GM19238 (cell line): ENCODE measurements at regions not wholly inside any gene's neighbourhood (a gene's known extent, or its start where the extent isn't known, plus 50 kb on each side); places are given as distances from the start of the nearest gene placed in this dataset.

Source experiments
- DNase-seq: peaks from one replicate; pipeline ENCODE4 v3.0.0; 2011; ENCODE audit warnings: low spot score; ENCODE audit not compliant: insufficient read length

GRCh38 chr6:169957351-169957963 is 206.0 kb downstream of the ERMARD start:
- no peak for DNase-seq

DNA sequence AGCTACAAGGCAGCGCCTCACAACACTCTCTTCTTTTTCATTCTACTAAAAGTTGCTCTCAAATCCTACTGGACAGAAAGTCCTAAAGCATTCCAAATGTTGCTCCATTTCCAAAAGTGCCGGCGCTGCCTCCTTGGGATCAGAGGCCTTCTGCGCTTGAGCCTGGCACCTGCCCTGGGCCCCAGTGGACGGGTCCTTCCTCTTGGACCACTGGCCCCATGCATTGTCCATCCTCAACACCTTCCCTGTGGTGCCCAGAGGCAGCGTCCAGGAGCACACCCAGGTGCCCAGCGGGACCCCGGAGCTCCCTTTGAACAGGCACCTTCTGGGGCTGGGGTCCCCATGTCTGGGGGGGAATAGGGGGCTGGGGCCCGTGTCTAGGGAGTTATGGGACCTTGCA is 205.2 kb downstream of the ERMARD start:
- no peak for DNase-seq

DNA sequence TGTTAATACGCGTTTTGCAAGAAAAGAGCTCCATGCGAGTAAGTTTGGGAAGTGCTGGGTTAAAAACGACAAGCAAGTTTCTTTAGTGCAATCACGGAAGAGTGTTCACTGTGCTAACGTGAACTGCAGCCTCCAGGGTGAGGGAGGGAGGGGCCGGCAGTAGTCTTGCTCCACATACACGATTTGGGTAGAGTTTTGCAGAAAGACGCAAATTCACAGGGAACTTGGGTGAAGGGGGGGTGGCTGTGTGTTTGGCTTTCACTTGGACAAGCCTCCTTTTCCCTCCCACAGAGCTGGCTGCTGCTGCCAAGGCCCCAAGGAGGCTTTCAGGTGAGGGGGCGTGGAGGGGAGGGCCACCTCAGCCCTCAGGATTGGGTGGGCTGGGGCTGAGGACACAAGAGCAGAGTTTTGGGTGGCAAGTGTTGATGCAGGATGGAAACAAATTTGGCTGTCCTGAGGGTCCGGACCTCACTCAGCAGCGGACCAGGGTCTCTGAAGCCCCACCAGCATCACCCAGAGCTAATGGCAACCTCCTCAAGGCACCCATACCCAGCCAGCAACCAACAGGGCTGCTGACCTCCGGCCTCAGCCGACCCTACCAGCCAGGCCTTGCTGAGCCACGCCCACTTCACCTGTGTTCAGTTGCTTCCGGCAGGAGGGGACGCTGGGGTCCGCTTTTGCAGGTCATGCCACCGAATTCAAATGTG is 204.5 kb downstream of the ERMARD start:
- DNase-seq, result no peak

GRCh38 chr6:169954977-169955376 is 203.6 kb downstream of the ERMARD start:
- no peak for DNase-seq

DNA sequence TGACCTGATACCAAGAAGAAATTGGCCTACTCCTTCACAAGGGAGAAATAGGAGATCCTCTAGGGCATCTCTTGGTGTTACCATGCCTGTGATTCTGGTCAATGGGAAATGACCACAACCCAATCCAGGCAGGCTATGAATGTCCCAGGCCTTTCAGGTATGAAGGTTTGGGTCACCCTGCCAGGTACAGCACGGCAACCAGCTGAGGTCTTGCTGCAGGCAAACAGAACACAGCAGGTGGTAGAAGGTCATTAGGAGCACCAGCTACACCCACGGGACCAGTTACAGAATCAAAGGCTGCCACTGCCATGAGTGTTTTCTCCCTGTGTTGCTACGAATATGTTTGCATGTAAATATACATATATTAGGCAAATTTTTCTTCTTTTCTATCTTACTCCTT is 202.3 kb downstream of the ERMARD start:
- no peak for DNase-seq

- DNase-seq, result no peak
These were observed 199.1 kb downstream of the ERMARD start for GRCh38 chr6:169950558-169950957.

GRCh38 chr6:169949511-169950097 is 198.2 kb downstream of the ERMARD start:
- DNase-seq, result no peak

DNA sequence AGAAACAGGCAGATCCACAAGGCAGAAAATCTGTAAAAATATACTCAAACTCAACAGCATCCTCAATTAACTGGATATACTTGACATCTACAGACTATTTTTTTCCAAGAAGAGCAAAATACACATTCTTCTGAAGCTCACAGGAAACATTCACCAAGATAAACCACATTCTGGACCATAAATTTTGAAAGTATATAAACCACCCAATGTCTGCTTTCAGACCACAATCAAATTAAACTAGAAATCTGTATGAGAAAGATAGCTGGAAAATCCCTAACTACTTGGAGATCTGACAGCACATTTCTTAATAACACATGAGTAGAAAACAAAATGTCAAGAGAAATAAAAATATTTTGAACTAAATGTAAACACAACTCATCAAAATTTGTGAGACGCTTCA is 195.5 kb downstream of the ERMARD start:
- no peak for DNase-seq

GRCh38 chr6:169945117-169945516 is 193.7 kb downstream of the ERMARD start:
- DNase-seq, result no peak

DNA sequence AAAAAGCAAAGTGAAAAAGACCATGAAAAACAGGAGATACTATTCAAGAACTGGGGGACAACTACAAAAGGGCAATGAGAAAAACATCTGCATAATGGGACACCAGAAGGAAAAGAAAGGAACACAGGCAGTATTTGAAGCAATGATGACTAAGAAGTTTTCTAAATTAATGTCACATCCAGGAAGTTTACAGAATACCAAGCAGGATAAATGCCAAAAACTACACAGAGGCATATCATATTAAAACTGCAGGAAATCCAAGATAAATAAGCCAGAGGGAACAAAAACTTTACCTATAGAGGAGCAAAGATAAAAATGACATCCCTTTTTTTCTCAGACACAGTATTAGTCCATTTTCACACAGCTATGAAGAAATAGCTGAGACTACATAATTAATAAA is 193.0 kb downstream of the ERMARD start:
- DNase-seq, result no peak

DNA sequence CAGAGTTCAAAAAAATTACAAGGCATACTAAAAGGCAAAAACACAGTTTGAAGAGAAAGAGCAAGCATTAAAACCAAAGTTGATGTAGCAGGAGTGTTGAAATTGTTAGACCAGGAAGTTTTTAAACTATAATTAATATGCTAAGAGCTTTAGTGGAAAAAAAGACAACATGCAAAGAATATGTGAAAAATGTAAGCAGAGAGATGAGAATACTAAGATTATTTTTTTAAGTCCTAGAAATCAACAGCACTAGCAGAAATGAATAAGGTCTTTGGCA is 192.6 kb downstream of the ERMARD start:
- DNase-seq, result no peak

- no peak for DNase-seq
These were observed 192.0 kb downstream of the ERMARD start for GRCh38 chr6:169943241-169944060.

DNA sequence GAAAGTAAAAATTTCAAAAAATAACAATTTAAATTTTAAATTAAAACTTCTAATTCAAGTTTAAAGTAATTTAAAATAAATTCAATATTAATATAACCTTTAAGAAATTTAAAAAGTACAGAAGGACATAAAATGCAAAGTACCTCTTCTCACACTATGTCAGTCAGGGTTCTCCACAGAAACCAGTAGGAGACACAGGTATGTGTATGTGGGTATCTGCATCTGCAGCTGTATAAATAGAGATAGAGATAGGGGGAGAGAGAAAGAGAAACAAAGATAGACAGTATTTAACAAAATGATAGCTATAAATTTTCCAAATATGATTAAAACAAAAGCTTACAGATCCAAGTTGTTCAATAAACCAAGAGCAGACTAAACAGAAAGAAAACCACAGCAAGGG is 190.8 kb downstream of the ERMARD start:
- DNase-seq, result no peak

GRCh38 chr6:169940481-169941271 is 189.3 kb downstream of the ERMARD start:
- no peak for DNase-seq

DNA sequence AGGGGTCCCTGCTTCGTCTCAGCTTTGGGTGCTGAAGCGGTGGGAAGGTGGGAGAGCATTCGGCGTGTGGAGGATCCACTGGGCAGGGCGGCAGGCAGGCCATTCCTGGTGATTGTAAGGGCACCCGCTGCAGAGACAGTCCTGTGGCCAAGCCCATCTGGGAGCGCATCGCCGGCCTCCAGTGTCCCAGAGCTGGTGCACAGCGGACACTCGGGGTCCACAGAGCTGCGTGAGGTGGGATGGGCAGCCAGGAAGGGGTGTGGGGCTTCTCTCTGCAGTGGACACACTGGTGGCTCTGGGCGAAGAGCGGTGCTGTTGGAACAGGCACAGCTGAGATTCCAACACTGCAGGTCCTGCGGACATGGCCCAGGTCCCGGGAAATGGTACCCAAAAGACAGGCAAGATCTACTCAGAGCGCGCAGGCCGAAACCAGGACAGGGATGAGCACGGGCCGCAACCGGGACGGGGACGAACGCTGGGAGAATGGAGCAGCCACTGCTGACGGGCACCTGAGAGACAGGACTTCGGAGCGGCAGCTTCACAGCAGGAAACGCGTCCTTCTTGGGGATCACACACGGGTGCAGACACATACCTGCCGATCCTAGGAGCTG is 188.2 kb downstream of the ERMARD start:
- DNase-seq, result no peak

DNA sequence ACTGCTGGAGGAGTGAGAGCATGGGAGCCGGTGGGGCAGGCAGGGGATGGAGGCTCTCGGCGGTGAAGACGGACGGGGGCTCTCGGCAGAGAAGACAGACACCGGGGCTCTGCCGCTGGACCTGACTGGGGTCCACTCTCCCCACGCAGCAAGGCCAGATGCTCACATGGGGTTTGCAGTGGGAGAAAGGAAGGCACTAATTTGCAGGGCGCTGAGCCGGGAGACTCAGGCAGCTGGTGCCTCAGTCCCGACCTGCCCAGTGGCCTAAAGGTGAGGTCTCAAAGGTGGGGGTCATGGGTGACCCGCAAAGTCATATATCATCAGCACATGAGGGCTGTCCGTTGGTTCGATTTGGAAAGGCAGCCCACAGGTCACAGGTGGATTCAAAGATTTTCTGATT is 187.3 kb downstream of the ERMARD start:
- DNase-seq, result no peak

GRCh38 chr6:169938262-169938701 is 186.9 kb downstream of the ERMARD start:
- DNase-seq, result no peak

GRCh38 chr6:169937389-169938261 is 186.2 kb downstream of the ERMARD start:
- DNase-seq, result no peak

DNA sequence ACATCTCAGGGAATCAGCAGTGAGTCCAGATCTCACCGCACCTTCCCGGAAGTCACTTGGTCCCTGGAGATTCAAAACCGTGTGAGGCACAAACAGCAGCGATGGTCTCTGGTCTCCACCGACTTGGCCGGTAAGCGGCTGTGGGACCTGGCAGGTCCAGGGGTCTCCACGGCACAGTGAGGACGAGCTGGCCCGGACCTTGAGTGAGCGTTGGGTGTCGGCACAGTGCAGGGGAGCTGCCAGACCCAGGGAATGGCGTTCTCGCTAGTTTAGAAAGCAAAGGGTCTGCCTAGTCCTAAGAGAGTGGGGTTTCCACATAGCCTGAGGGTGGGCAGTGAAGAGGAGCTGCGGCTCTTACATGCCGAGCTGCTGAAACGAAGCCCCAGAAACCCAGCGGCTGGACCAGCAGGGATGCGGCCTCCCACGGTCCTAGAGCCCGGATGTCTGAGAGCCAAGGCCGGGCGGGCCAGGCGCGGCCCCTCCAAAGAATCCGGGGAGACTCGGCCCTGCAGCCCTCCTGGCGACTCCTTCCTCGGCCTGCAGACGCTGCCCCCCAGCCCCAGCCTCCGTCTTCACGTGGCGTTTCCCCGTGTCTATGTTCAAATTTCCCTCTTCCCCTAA is 185.0 kb downstream of the ERMARD start:
- DNase-seq, result no peak

DNA sequence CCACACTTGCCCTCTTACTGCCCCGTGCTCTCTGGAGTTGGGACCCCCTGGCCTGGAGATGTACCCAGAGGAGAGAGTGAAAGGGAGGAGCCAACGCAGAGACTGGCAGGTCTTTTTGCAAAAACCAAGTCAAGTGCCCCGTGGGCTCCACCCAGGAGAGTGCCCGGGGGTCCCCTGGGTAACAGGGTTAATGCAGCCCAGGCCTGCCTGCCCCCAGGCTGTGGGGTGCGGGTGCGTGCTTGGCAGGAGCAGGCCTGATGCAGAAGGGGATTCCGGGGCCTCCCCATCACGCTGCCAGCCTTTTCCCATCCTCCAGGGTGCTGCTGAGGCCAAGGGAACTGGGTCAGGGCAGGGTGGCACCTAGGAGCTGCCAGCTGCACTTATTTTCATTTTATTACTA is 184.4 kb downstream of the ERMARD start:
- DNase-seq, result no peak
